Right lobe of liver (tissue), 4 donors: ENCODE measurements at regions not wholly inside any gene's neighbourhood (a gene's known extent, or its start where the extent isn't known, plus 50 kb on each side); places are given as distances from the start of the nearest gene placed in this dataset.

Experiments used
- POLR2A ChIP-seq: fragments of 450-650 bp; IDR thresholded peaks from one replicate; pipeline ENCODE4 v1.6.1; 2017; ENCODE audit warnings: antibody characterized with exemption, mild to moderate bottlenecking
- TF ChIP-seq, protein P1 (sequence below), 4 donors: fragments of 200-600 bp in 3 of 4; fragments of 450-650 bp in 1 of 4; IDR thresholded peaks; one replicate each; pipeline versions ENCODE4 v1.5.1 to v1.8.0; 2016 to 2022; ENCODE audit warnings: antibody characterized with exemption in 4 of 4, mild to moderate bottlenecking in 2 of 4
- donor health status: DM: no; HTN: no; CAD: no.
- donor health status: DM: no; HTN: no; CAD: no.
- donor health status: DM: no; HTN: yes; CAD: no.

DNA sequence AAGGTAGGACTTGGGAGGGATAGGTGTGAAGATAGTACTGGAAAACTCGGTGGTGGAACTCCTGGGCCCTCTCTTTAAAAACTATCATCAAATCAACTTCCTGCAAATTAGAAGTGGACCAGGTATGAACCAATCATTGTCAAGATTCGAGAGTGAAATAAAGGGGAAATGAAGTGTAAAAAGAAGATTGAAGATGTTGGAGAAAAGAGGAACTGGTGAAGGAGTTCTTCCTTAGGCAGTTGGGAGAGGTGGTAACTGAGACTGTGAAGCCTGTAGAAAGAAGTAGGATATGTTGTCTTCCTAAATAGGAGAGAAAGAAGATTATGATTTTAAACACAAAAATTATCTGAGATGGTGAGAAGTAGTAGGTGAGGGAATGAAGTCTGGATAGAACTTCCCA is 212.2 kb downstream of the PPP1R2C start:
- TF ChIP-seq, protein P1, sequence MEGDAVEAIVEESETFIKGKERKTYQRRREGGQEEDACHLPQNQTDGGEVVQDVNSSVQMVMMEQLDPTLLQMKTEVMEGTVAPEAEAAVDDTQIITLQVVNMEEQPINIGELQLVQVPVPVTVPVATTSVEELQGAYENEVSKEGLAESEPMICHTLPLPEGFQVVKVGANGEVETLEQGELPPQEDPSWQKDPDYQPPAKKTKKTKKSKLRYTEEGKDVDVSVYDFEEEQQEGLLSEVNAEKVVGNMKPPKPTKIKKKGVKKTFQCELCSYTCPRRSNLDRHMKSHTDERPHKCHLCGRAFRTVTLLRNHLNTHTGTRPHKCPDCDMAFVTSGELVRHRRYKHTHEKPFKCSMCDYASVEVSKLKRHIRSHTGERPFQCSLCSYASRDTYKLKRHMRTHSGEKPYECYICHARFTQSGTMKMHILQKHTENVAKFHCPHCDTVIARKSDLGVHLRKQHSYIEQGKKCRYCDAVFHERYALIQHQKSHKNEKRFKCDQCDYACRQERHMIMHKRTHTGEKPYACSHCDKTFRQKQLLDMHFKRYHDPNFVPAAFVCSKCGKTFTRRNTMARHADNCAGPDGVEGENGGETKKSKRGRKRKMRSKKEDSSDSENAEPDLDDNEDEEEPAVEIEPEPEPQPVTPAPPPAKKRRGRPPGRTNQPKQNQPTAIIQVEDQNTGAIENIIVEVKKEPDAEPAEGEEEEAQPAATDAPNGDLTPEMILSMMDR (IDR thresholded peaks at IDR 0.05) = no peak
- TF ChIP-seq POLR2A = no peak
